ENCODE measurements at regions not wholly inside any gene's neighbourhood (a gene's known extent, or its start where the extent isn't known, plus 50 kb on each side); places are given as distances from the start of the nearest gene placed in this dataset.

DNA sequence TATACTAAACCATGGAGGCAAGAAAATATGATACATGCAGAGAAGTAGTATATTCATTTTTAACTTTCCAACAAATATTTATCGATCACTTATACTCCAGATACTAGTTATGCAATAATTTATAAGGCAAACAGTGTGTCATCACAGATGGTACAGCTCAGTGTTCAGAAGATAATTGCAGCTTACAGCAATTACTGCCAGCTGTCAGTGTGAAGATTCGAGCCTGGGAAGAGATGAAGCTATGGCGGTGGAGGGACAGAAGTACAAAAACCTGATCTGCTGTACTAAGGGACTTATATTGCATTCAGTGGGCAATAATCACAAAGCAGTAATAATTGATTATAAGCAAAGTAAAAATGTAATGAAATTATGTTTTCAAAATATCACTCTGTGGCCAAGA is 170.6 kb upstream of the EPHA3 start:
- no peak for DNase-seq (ENCODE audit: low read depth, low spot score)
- no peak overlapping the region for H3K4me3 ChIP-seq
- H3K36me3 ChIP-seq (ENCODE audit: insufficient read depth, low read length): no peaks in the 10 kb centered on the region
- no peak overlapping the region for H3K9ac ChIP-seq (ENCODE audit: insufficient read length)
- H3K9me3 ChIP-seq (ENCODE audit: low read depth, low read length): no peaks in the 10 kb centered on the region
- TF ChIP-seq EZH2 (IDR thresholded peaks at IDR 0.05) (no peak), POLR2AphosphoS5 (IDR thresholded peaks at IDR 0.05; ENCODE audit: borderline replicate concordance, low read depth, low read length) (no peak), FOXP2 (optimal IDR thresholded peaks at IDR 0.05; ENCODE audit: control extremely low read depth, extremely low read length, insufficient read depth) (no peak)
- H3K27ac ChIP-seq: no peak overlapping the region

DNA sequence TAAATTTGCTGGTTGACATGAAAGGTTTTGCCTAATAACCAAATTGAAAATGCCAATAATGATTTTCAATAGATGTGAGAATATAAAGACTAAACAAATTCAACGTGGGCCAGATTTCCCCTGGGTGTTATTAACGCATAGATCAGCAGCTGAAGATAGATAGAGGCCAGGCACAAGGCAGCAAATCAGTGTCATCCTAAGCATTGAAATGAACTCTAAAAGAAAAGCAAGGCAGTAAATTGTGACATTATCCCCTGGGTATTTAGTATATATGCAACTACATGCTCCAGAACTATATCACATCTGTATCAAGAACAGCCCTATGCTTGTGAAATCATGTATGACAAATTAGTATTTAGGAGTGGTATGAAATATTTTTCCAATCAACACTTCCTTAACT is 167.1 kb upstream of the EPHA3 start:
- H3K27ac ChIP-seq: no peak overlapping the region
- no peak overlapping the region for H3K4me3 ChIP-seq
- H3K9me3 ChIP-seq (ENCODE audit: low read depth, low read length): no peaks in the 10 kb centered on the region
- TF ChIP-seq POLR2AphosphoS5 (IDR thresholded peaks at IDR 0.05; ENCODE audit: borderline replicate concordance, low read depth, low read length) (no peak), FOXP2 (optimal IDR thresholded peaks at IDR 0.05; ENCODE audit: control extremely low read depth, extremely low read length, insufficient read depth) (no peak), EZH2 (IDR thresholded peaks at IDR 0.05) (no peak)
- no peak for DNase-seq (ENCODE audit: low read depth, low spot score)
- H3K9ac ChIP-seq (ENCODE audit: insufficient read length): no peak overlapping the region
- H3K36me3 ChIP-seq (ENCODE audit: insufficient read depth, low read length): no peaks in the 10 kb centered on the region

DNA sequence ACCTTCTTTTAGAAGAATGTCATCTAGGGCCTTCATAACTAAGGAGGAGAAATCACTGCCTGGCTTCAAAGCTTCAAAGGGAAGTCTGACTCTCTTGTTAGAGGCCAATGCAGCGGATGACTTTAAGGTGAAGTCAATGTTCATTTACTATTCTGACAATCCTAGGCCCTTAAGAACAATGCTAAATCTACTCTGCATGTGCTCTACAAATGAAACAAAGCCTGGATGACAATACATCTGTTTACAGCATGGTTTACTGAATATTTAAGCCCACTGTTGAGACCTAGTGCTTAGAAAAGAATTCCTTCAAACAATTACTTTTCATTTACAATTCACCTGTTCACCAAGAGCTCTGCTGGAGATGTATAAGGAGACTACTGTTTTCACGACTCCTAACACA is 160.4 kb upstream of the EPHA3 start:
- TF ChIP-seq FOXP2 (optimal IDR thresholded peaks at IDR 0.05; ENCODE audit: control extremely low read depth, extremely low read length, insufficient read depth): no peak
- TF ChIP-seq EZH2 (IDR thresholded peaks at IDR 0.05): no peak
- TF ChIP-seq POLR2AphosphoS5 (IDR thresholded peaks at IDR 0.05; ENCODE audit: borderline replicate concordance, low read depth, low read length): no peak
- Histone ChIP-seq H3K9me3 (ENCODE audit: low read depth, low read length) (no peaks in the 10 kb centered on the region), H3K4me3 (no peak overlapping the region), H3K27ac (no peak overlapping the region), H3K9ac (ENCODE audit: insufficient read length) (no peak overlapping the region), H3K36me3 (ENCODE audit: insufficient read depth, low read length) (no peaks in the 10 kb centered on the region)
- DNase-seq (ENCODE audit: low read depth, low spot score): no peak

DNA sequence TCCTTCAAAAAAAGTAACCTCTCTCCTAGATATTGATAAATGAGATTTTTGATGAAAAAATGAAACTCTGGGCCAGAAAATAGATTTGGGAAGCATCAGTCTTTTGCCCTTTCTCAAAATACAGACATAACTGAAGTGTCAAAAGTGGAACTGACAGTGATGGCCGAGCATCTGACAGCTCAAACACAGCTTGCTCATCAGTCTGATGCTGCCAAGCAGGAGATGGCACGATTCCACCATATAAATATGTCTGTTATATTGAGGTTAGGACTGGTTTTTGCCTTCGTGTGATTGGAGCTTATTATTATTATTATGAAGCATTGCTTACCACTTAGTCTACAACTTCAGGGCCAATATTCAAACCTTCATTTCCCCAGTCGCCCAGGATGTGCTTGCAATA is 152.6 kb upstream of the EPHA3 start:
- Histone ChIP-seq H3K36me3 (ENCODE audit: insufficient read depth, low read length) (no peaks in the 10 kb centered on the region), H3K27ac (no peak overlapping the region), H3K9me3 (ENCODE audit: low read depth, low read length) (no peaks in the 10 kb centered on the region), H3K4me3 (no peak overlapping the region), H3K9ac (ENCODE audit: insufficient read length) (no peak overlapping the region)
- TF ChIP-seq POLR2AphosphoS5 (IDR thresholded peaks at IDR 0.05; ENCODE audit: borderline replicate concordance, low read depth, low read length) (no peak), FOXP2 (optimal IDR thresholded peaks at IDR 0.05; ENCODE audit: control extremely low read depth, extremely low read length, insufficient read depth) (no peak), EZH2 (IDR thresholded peaks at IDR 0.05) (no peak)
- no peak for DNase-seq (ENCODE audit: low read depth, low spot score)

DNA sequence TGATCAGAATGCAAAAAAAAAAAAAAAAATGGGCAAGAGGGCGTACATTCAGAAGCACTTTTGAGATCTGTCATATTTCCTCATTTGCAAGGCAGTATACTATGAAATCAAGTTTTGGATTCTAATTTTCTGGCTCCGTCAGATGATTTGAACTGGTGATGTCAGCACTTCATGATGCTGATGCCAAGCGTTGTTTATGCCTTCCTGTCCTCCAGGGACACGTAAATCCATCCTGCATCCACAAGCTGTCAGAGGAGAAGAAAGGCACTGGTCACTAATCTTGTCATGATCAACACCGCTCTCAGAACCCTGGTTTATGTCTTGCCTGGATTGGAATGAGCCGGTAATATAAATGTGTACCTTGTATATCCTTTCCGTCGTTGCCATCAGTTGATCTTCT is 152.1 kb upstream of the EPHA3 start:
- no peak for DNase-seq (ENCODE audit: low read depth, low spot score)
- TF ChIP-seq EZH2 (IDR thresholded peaks at IDR 0.05) (no peak), POLR2AphosphoS5 (IDR thresholded peaks at IDR 0.05; ENCODE audit: borderline replicate concordance, low read depth, low read length) (no peak), FOXP2 (optimal IDR thresholded peaks at IDR 0.05; ENCODE audit: control extremely low read depth, extremely low read length, insufficient read depth) (no peak)

DNA sequence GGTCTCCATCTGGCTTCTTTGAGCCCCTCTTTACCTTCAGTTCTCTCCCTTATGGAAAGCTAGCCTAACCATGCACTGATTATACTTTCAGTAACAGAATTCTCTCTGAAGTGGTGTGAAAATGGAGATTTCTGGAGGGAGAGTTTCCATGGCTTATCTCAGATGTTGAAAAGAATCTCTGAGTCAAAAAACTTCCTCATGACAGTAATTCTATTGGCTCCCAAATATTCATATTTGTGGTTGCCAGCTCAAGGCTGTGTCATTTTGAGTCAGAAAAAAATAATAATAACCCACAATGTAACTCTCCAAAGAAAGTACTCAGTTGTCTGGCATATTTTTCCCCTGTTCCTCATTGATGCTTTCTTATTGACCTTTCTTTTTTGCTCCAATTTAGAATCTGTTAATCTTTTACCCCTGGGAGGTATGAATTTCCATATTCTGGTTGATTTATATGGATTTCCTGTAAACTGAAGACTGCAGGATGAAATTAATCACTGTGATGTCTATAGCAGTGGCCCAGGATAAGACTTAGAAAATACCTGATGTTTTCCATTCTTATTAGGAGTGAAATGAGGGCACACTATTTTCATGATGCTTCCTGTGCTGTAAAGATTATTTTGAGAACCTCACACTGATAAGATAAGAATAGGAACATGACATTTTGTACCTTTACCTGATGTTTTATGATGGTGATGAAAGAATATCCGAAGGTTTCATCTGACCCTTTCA is 149.5 kb upstream of the EPHA3 start:
- H3K36me3 ChIP-seq (ENCODE audit: insufficient read depth, low read length): no peaks in the 10 kb centered on the region
- H3K9ac ChIP-seq (ENCODE audit: insufficient read length): no peak overlapping the region
- no peaks in the 10 kb centered on the region for H3K9me3 ChIP-seq (ENCODE audit: low read depth, low read length)
- TF ChIP-seq FOXP2 (optimal IDR thresholded peaks at IDR 0.05; ENCODE audit: control extremely low read depth, extremely low read length, insufficient read depth) (no peak), POLR2AphosphoS5 (IDR thresholded peaks at IDR 0.05; ENCODE audit: borderline replicate concordance, low read depth, low read length) (no peak), EZH2 (IDR thresholded peaks at IDR 0.05) (no peak)
- no peak for DNase-seq (ENCODE audit: low read depth, low spot score)
- no peak overlapping the region for H3K4me3 ChIP-seq
- no peak overlapping the region for H3K27ac ChIP-seq

More for the DNA sequence above, 152.1 kb upstream of the EPHA3 start:
- Histone ChIP-seq H3K36me3 (ENCODE audit: insufficient read depth, low read length) (no peaks in the 10 kb centered on the region), H3K9me3 (ENCODE audit: low read depth, low read length) (no peaks in the 10 kb centered on the region), H3K4me3 (no peak overlapping the region), H3K27ac (no peak overlapping the region), H3K9ac (ENCODE audit: insufficient read length) (no peak overlapping the region)

DNA sequence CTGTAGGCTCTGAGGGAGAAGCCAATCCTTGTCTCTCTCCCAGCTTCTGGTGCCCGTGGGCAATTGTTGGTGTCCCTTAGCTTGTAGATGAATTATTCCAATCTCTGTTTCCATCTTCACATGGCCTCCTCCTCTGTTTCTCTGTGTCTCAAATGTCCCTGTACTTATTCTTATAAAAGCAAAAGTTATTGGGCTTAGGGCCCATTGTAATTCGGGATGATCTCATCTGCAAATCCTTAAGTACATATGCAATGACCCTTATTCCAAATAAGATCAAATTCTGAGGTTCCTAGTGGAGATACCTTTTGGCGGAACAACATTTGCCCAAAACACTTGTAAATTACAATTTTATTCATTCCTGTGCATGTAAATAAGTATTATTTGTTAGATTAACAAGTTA is 147.4 kb upstream of the EPHA3 start:
- H3K36me3 ChIP-seq (ENCODE audit: insufficient read depth, low read length): no peaks in the 10 kb centered on the region
- DNase-seq (ENCODE audit: low read depth, low spot score): no peak
- no peaks in the 10 kb centered on the region for H3K9me3 ChIP-seq (ENCODE audit: low read depth, low read length)
- H3K4me3 ChIP-seq: no peak overlapping the region
- H3K9ac ChIP-seq (ENCODE audit: insufficient read length): no peak overlapping the region
- no peak overlapping the region for H3K27ac ChIP-seq
- TF ChIP-seq EZH2 (IDR thresholded peaks at IDR 0.05) (no peak), POLR2AphosphoS5 (IDR thresholded peaks at IDR 0.05; ENCODE audit: borderline replicate concordance, low read depth, low read length) (no peak), FOXP2 (optimal IDR thresholded peaks at IDR 0.05; ENCODE audit: control extremely low read depth, extremely low read length, insufficient read depth) (no peak)

DNA sequence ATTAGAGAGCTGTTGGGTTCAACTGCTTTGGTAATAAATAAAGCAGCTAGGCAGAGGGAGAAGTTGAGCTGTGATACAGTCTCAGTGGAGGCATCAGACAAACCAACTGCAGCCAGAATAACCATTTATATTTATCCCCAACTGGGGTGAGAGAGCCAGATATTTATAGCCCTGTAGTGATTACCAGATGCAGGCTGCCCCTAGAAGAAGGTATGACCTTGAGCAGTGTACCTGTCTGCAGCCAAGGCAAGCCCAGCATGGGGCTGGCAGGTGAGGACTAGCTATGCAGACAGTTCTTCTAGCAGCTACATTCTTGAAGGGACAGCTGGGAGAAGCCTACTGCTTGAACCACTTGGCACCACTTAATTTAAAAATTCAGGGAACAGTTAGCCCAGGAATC is 144.4 kb upstream of the EPHA3 start:
- no peaks in the 10 kb centered on the region for H3K9me3 ChIP-seq (ENCODE audit: low read depth, low read length)
- no peak for DNase-seq (ENCODE audit: low read depth, low spot score)
- no peak for TF ChIP-seq EZH2 (IDR thresholded peaks at IDR 0.05)
- TF ChIP-seq FOXP2 (optimal IDR thresholded peaks at IDR 0.05; ENCODE audit: control extremely low read depth, extremely low read length, insufficient read depth): no peak
- TF ChIP-seq POLR2AphosphoS5 (IDR thresholded peaks at IDR 0.05; ENCODE audit: borderline replicate concordance, low read depth, low read length): no peak
- no peak overlapping the region for H3K9ac ChIP-seq (ENCODE audit: insufficient read length)
- no peak overlapping the region for H3K27ac ChIP-seq
- H3K36me3 ChIP-seq (ENCODE audit: insufficient read depth, low read length): no peaks in the 10 kb centered on the region
- H3K4me3 ChIP-seq: no peak overlapping the region

DNA sequence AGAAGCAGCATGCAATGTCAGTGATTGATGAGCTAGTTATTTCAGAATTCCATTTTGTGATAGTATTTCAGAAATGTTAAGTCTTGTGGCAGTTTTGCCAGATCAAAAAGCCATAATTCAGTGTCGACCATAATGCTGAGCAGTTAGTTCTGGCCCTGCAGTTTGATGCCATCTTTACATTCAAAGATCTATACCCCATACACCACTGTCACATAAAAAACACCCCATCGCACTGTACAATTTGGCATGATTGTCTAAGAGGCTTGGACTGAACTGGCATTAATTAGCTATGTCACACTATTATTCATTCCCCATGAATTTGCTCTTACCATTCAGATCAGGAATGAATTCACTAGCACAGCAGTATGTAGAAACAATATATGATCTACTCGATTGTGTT is 127.7 kb upstream of the EPHA3 start:
- Histone ChIP-seq H3K36me3 (ENCODE audit: insufficient read depth, low read length) (no peaks in the 10 kb centered on the region), H3K9me3 (ENCODE audit: low read depth, low read length) (no peaks in the 10 kb centered on the region), H3K27ac (no peak overlapping the region), H3K9ac (ENCODE audit: insufficient read length) (no peak overlapping the region), H3K4me3 (no peak overlapping the region)
- DNase-seq (ENCODE audit: low read depth, low spot score): no peak
- TF ChIP-seq EZH2 (IDR thresholded peaks at IDR 0.05) (no peak), FOXP2 (optimal IDR thresholded peaks at IDR 0.05; ENCODE audit: control extremely low read depth, extremely low read length, insufficient read depth) (no peak), POLR2AphosphoS5 (IDR thresholded peaks at IDR 0.05; ENCODE audit: borderline replicate concordance, low read depth, low read length) (no peak)

Data from SK-N-MC (cell line).